GM10248 (cell line): ENCODE measurements at regions not wholly inside any gene's neighbourhood (a gene's known extent, or its start where the extent isn't known, plus 50 kb on each side); places are given as distances from the start of the nearest gene placed in this dataset.

Experiments
- CTCF ChIA-PET: fragments of 300-600 bp; sonication (Branson Sonifier 250); formaldehyde crosslinking; extraction: SDS; loops from one replicate; lab custom pipeline; 2021; ENCODE audit warnings: antibody characterized with exemption; lab: Yijun Ruan, JAX
- POLR2A ChIA-PET: fragments of 350-650 bp; sonication (Branson Sonifier 250); formaldehyde crosslinking; extraction: SDS; loops from one replicate; lab custom pipeline; 2020; ENCODE audit warnings: antibody characterized with exemption; lab: Yijun Ruan, JAX
- DNase-seq: peaks from one replicate; pipeline ENCODE4 v3.0.0; 2012; ENCODE audit errors: extremely low spot score
- TF ChIP-seq, protein P1 (sequence below): IDR thresholded peaks from 2 replicates; pipeline ENCODE4 v1.5.1; 2012; ENCODE audit warnings: mild to moderate bottlenecking, low read depth; ENCODE audit errors: extremely low read depth, missing control alignments, control extremely low read depth

DNA sequence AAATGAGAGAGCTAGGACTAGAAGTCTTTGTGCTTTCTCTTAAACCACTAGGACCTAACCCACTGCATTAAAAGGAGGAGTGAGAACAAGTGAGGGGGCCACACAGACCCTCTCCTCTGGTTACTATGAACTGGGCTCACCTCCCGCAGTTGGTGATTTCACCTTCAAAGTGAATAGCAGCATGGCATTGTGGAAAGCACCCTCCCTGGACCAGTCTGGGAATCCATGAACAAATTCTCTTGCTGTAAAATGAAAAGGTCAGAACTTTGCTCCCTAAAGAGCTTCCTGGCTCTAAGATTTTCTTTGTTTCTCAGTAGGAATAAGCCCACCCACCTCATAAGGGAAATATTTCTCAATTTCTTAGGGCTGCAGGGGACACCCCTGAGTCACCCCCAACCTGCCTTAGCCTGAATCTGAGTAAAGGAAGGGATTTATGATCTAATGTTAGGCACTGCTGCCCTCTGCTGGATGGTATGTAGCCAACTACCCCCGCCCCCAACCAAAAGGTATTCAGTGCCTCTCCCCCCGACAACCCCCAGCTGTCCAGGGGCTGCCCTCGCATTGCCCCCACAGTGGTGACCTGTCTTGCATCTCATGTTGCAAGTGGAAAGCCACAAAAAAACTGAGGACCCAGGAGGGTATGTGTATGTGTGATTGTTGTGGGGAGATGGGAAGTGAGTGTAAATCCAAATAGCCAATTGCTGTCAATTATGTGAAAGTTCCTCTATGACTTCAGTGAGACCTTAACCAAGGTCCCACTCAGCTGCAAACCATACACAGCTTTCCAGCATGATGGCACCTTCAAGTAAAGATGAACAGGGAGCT lies 230.9 kb upstream of the SLC14A2 start:
- TF ChIP-seq, protein P1, sequence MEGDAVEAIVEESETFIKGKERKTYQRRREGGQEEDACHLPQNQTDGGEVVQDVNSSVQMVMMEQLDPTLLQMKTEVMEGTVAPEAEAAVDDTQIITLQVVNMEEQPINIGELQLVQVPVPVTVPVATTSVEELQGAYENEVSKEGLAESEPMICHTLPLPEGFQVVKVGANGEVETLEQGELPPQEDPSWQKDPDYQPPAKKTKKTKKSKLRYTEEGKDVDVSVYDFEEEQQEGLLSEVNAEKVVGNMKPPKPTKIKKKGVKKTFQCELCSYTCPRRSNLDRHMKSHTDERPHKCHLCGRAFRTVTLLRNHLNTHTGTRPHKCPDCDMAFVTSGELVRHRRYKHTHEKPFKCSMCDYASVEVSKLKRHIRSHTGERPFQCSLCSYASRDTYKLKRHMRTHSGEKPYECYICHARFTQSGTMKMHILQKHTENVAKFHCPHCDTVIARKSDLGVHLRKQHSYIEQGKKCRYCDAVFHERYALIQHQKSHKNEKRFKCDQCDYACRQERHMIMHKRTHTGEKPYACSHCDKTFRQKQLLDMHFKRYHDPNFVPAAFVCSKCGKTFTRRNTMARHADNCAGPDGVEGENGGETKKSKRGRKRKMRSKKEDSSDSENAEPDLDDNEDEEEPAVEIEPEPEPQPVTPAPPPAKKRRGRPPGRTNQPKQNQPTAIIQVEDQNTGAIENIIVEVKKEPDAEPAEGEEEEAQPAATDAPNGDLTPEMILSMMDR: peak; percentile 62
- DNase-seq: peak; percentile 48
- CTCF ChIA-PET: interaction anchor here (0.7 to 6.7 kb wide), 41 partner anchors 8 to 1818 kb away, joined by 3 to 87 read pairs (median 4); no protein-coding TSS in a partner anchor
- POLR2A ChIA-PET: no interaction called here

DNA sequence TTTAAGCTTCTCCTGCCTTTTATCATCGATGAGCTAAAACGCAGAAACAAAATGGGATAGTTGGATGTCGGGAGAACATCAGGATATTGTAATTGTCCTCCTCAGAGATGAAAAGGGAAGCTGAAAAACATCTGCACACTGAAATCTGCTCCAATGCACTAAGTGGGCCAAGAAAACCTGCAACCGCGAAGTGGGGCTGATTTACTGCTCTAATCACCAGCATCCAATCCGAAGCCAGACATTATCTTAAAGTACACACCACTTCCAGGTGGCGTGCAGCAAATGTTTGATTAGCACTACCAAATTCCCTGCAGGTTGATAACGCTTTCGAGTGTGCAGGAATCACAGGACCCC lies 230.3 kb upstream of the SLC14A2 start:
- TF ChIP-seq, protein P1: no peak
- POLR2A ChIA-PET: no interaction called here
- DNase-seq: no peak
- CTCF ChIA-PET: interaction anchor here (0.7 to 6.7 kb wide), 39 partner anchors 8 to 1819 kb away, joined by 3 to 87 read pairs (median 4); no protein-coding TSS in a partner anchor

DNA sequence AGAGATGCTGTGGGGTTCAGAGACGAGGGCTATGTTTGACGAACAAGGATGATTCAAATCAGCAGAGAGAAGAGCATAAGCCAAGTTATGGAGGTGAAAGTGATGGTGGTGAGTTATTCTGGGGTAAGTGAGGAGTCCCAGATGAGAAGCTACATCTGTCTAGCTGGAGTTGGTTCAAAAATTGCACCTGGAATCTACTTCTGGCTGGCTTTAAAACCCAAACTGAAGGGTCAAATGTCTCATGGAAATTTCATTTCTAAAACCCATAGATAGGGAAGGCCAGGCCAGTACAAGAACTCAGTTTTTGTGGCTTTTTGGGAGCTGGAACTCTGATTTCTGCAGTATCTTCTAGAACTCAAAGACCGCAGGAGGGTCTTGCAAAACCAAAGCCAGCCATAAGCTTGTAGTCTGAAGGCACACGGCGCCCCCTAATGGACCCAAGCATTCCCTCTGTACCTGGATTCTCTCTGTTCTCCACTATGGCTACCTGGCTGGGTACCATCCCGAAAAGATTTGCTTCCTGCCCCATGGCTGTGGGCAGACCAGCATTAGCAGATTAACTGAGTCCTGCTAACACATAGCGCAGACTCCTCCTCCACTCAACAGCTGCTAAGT lies 229.1 kb upstream of the SLC14A2 start:
- CTCF ChIA-PET: interaction anchor here (0.7 to 6.7 kb wide), 11 partner anchors 13 to 1764 kb away, joined by 3 to 87 read pairs (median 5); no protein-coding TSS in a partner anchor

DNA sequence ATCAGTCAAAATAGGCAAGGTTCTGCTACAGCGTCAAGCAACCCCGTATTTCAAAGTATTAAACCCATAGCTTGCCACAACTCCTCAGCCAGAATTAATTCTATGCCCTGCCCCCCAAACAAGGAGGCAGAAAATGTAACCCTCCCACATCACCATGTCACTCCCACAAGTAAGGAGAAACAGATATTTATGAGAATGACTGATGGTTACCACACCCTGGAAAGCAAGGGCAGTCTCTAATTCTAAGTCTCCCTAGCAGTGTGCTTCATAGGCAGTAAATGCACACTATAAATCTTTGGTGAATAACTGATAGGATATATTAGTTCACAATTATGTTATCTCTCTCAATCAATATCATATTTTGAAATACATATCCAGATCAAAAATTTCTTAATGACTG lies 228.0 kb upstream of the SLC14A2 start:
- ChIA-PET POLR2A (no interaction called here), CTCF (interaction anchor here (1.5 kb wide), 1 partner anchor 1765 kb away, joined by 3 read pairs; no protein-coding TSS in a partner anchor)
- TF ChIP-seq, protein P1: no peak
- DNase-seq: no peak

More for the DNA sequence above, 229.1 kb upstream of the SLC14A2 start:
- peak; percentile 22 for DNase-seq
- TF ChIP-seq, protein P1: peak; percentile 52
- POLR2A ChIA-PET: no interaction called here

DNA sequence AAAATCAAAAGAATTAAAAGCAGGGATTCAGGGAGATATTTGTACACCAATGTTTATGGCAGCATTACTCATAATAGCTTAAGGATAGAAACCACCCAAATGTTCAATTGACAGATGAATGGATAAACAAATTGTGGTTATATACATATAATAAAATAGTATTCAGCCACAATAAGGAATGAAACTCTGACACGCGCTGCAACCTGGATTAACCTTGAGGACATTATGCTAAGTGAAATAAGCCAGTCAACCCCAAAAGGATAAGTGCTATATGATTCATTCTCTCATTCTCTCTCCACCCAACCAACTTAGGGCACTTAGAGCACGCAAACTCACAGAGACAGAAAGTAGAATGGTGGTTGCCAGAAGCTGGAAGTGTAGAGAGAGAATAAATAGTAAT lies 216.8 kb upstream of the SLC14A2 start:
- DNase-seq: no peak
- CTCF ChIA-PET: interaction anchor here (0.8 to 1.7 kb wide), 3 partner anchors 9 to 14 kb away, joined by 3 to 5 read pairs (median 4); no protein-coding TSS in a partner anchor
- TF ChIP-seq, protein P1: no peak
- POLR2A ChIA-PET: no interaction called here

DNA sequence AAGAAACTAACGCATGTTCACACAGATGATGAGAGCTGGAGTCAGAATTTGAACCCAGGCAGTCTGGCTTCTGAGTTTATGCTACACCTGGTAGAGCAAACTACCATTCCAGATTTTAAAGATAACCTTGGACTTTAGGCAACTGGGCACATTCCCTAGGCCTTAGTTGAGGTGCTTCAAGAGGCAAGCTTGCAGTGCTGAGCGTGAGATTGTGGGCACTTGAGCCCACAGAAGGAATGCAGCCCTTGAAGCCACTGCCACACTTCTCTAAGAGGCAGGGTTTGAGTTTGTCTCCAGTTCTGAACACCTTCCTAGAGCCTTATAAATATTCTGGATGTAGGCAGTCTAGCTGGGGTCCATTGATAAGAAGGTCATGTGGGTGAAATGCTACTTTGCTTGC lies 216.1 kb upstream of the SLC14A2 start:
- DNase-seq: no peak
- TF ChIP-seq, protein P1: no peak
- ChIA-PET POLR2A (no interaction called here), CTCF (interaction anchor here (1.7 kb wide), 1 partner anchor 10 kb away, joined by 5 read pairs; no protein-coding TSS in a partner anchor)
